GM23248 (cell line): ENCODE measurements at regions not wholly inside any gene's neighbourhood (a gene's known extent, or its start where the extent isn't known, plus 50 kb on each side); places are given as distances from the start of the nearest gene placed in this dataset.
"Not testable (repeated sequence)": the region's sequence is repeated elsewhere in the genome, so short reads cannot be mapped to it uniquely, and the experiment has no call there.

Source experiments
- DNase-seq: peaks from one replicate; pipeline ENCODE4 v3.0.0-alpha.2; 2015
- H2AFZ ChIP-seq: fragments of 200-600 bp; sonication (generic); 2 replicates; pipeline ENCODE4 v1.6.1; 2016; ENCODE audit warnings: antibody characterized with exemption
- H3F3A ChIP-seq: fragments of 200-600 bp; sonication (generic); 2 replicates; pipeline ENCODE4 v1.6.1; 2016; ENCODE audit warnings: mild to moderate bottlenecking, antibody characterized with exemption, mixed run types; ENCODE audit not compliant: insufficient read depth
- H3K27ac ChIP-seq: fragments of 200-600 bp; sonication (generic); 2 replicates; pipeline ENCODE4 v1.5.1; 2016; ENCODE audit warnings: mild to moderate bottlenecking
- H3K27me3 ChIP-seq: fragments of 200-600 bp; sonication (generic); replicated peaks from 2 replicates; pipeline ENCODE4 v1.6.1; 2016; ENCODE audit warnings: mild to moderate bottlenecking; ENCODE audit not compliant: insufficient read depth
- H3K36me3 ChIP-seq: fragments of 200-600 bp; sonication (generic); 2 replicates; pipeline ENCODE4 v1.6.1; 2016; ENCODE audit warnings: low read depth, mild to moderate bottlenecking
- H3K4me1 ChIP-seq: fragments of 200-600 bp; sonication (generic); 2 replicates; pipeline ENCODE4 v1.6.1; 2016; ENCODE audit warnings: mild to moderate bottlenecking; ENCODE audit not compliant: insufficient read depth
- H3K4me2 ChIP-seq: fragments of 200-600 bp; sonication (generic); one replicate; pipeline ENCODE4 v1.6.1; 2016; ENCODE audit warnings: mild to moderate bottlenecking; ENCODE audit not compliant: unreplicated experiment
- H3K4me3 ChIP-seq: fragments of 200-600 bp; sonication (generic); 2 replicates; pipeline ENCODE4 v1.5.1; 2016; ENCODE audit warnings: mild to moderate bottlenecking
- H3K79me2 ChIP-seq: fragments of 200-600 bp; sonication (generic); 2 replicates; pipeline ENCODE4 v1.6.1; 2016; ENCODE audit warnings: mild to moderate bottlenecking; ENCODE audit not compliant: insufficient read depth
- H3K9ac ChIP-seq: fragments of 200-600 bp; sonication (generic); 2 replicates; pipeline ENCODE4 v1.6.1; 2016; ENCODE audit warnings: mild to moderate bottlenecking
- H3K9me2 ChIP-seq: fragments of 200-600 bp; sonication (generic); 2 replicates; pipeline ENCODE4 v1.6.1; 2016; ENCODE audit warnings: mixed run types, mild to moderate bottlenecking, moderate library complexity; ENCODE audit not compliant: insufficient read depth
- H3K9me3 ChIP-seq: fragments of 200-600 bp; sonication (generic); one replicate; pipeline ENCODE4 v1.6.1; 2017; ENCODE audit warnings: low read depth
- H4K20me1 ChIP-seq: fragments of 200-600 bp; sonication (generic); 2 replicates; pipeline ENCODE4 v1.6.0; 2016; ENCODE audit not compliant: insufficient read depth
- EZH2 ChIP-seq: fragments of 200-600 bp; sonication (generic); IDR thresholded peaks from 2 replicates; pipeline ENCODE4 v1.6.1; 2018; ENCODE audit warnings: antibody characterized with exemption, mild to moderate bottlenecking; ENCODE audit not compliant: insufficient read depth, poor library complexity, severe bottlenecking
- EZH2phosphoT487 ChIP-seq: fragments of 200-600 bp; sonication (generic); IDR thresholded peaks from 2 replicates; pipeline ENCODE4 v1.6.1; 2018; ENCODE audit warnings: antibody characterized with exemption, moderate library complexity, mild to moderate bottlenecking, low read depth; ENCODE audit not compliant: insufficient read depth
- WGBS, 2 experiments: methylation state at CpG; one replicate each; pipeline ENCODE4 v1.1.6; 2015 to 2017; ENCODE audit warnings: low lambda C conversion rate in 2 of 2, low coverage in 1 of 2; ENCODE audit errors: missing lambda C conversion rate in 2 of 2; 5-methylcytosine and 5-hydroxymethylcytosine counted together
- in situ Hi-C: fragments of 300-500 bp; cut with MboI; formaldehyde crosslinking; loops from 2 replicates; pipeline ENCODE4 v1.15.0; 2020

GRCh38 chr7:155383756-155384491 lies 74.0 kb upstream of the EN2 start:
- Histone ChIP-seq H3K9ac (no peak overlapping the region), H3K27me3 (peaks cover 62% of the 10 kb centered on the region), H3K9me3 (no peaks in the 10 kb centered on the region), H2AFZ (no peak overlapping the region), H3K4me3 (no peak overlapping the region), H3K27ac (no peak overlapping the region), H3F3A (no peaks in the 10 kb centered on the region), H3K9me2 (no peaks in the 10 kb centered on the region), H3K4me2 (no peak overlapping the region), H4K20me1 (no peaks in the 10 kb centered on the region), H3K36me3 (no peaks in the 10 kb centered on the region), H3K79me2 (no peaks in the 10 kb centered on the region), H3K4me1 (no peaks in the 10 kb centered on the region)
- no peak for TF ChIP-seq EZH2
- no peak for TF ChIP-seq EZH2phosphoT487
- in situ Hi-C loops = no loop called here
- WGBS, 2 experiments = 59 to 60% methylated on average over 17 to 18 of the region's 19 CpGs
- no peak for DNase-seq

- Histone ChIP-seq H3K79me2 (no peaks in the 10 kb centered on the region), H3K4me1 (no peaks in the 10 kb centered on the region), H3K36me3 (no peaks in the 10 kb centered on the region), H3K4me3 (no peak overlapping the region), H3K4me2 (no peak overlapping the region), H3K9ac (no peak overlapping the region), H3F3A (no peaks in the 10 kb centered on the region), H3K9me2 (no peaks in the 10 kb centered on the region), H3K27me3 (peaks cover 53% of the 10 kb centered on the region), H3K9me3 (no peaks in the 10 kb centered on the region), H2AFZ (no peak overlapping the region), H4K20me1 (no peaks in the 10 kb centered on the region), H3K27ac (no peak overlapping the region)
- 46 to 55% methylated on average over 8 of the region's 8 CpGs for WGBS, 2 experiments
- no peak for DNase-seq
- TF ChIP-seq EZH2phosphoT487 (no peak), EZH2 (no peak)
- in situ Hi-C loops = no loop called here
These were observed 73.2 kb upstream of the EN2 start for GRCh38 chr7:155384751-155385150.

GRCh38 chr7:155385182-155385581 lies 72.7 kb upstream of the EN2 start:
- H3K9ac ChIP-seq, H3K4me1 ChIP-seq, H2AFZ ChIP-seq, H4K20me1 ChIP-seq, DNase-seq, in situ Hi-C loops, H3F3A ChIP-seq, H3K9me3 ChIP-seq, H3K4me3 ChIP-seq, H3K9me2 ChIP-seq, H3K36me3 ChIP-seq, H3K4me2 ChIP-seq, H3K27ac ChIP-seq, H3K79me2 ChIP-seq: not testable (repeated sequence)
- 74 to 77% methylated on average over 23 to 26 of the region's 26 CpGs for WGBS, 2 experiments
- peaks cover 50% of the 10 kb centered on the region for H3K27me3 ChIP-seq

GRCh38 chr7:155386608-155387007 lies 71.3 kb upstream of the EN2 start:
- Histone ChIP-seq H3K4me2 (no peak overlapping the region), H3K4me1 (no peaks in the 10 kb centered on the region), H3K79me2 (no peaks in the 10 kb centered on the region), H3K36me3 (no peaks in the 10 kb centered on the region), H3K9ac (no peak overlapping the region), H3K27me3 (peaks cover 45% of the 10 kb centered on the region), H3K27ac (no peak overlapping the region), H2AFZ (no peak overlapping the region), H3K9me2 (no peaks in the 10 kb centered on the region), H4K20me1 (no peaks in the 10 kb centered on the region), H3K9me3 (no peaks in the 10 kb centered on the region), H3F3A (no peaks in the 10 kb centered on the region), H3K4me3 (no peak overlapping the region)
- in situ Hi-C loops = no loop called here
- whole genome bisulfite sequencing, 2 experiments = 17% methylated on average over 10 of the region's 10 CpGs
- no peak for TF ChIP-seq EZH2phosphoT487
- no peak for TF ChIP-seq EZH2
- DNase-seq = no peak

GRCh38 chr7:155387066-155387620 lies 70.8 kb upstream of the EN2 start:
- Histone ChIP-seq H3K79me2 (no peaks in the 10 kb centered on the region), H3K9me3 (no peaks in the 10 kb centered on the region), H3K4me2 (no peak overlapping the region), H3K9ac (no peak overlapping the region), H3F3A (no peaks in the 10 kb centered on the region), H3K27ac (no peak overlapping the region), H2AFZ (no peak overlapping the region), H3K4me1 (no peaks in the 10 kb centered on the region), H3K36me3 (no peaks in the 10 kb centered on the region), H4K20me1 (no peaks in the 10 kb centered on the region), H3K27me3 (peaks cover 42% of the 10 kb centered on the region), H3K9me2 (no peaks in the 10 kb centered on the region), H3K4me3 (no peak overlapping the region)
- 32 to 36% methylated on average over 15 to 16 of the region's 16 CpGs for WGBS, 2 experiments
- TF ChIP-seq EZH2 = no peak
- no peak for TF ChIP-seq EZH2phosphoT487
- no peak for DNase-seq
- in situ Hi-C loops = no loop called here
